H9 (cell line): ENCODE measurements at regions not wholly inside any gene's neighbourhood (a gene's known extent, or its start where the extent isn't known, plus 50 kb on each side); places are given as distances from the start of the nearest gene placed in this dataset.

ENCODE experiments used
- DNase-seq: peaks from one replicate; pipeline ENCODE4 v3.0.0-alpha.2; 2017
- H2AFZ ChIP-seq: one replicate; pipeline ENCODE4 v1.6.1; 2013; ENCODE audit warnings: mild to moderate bottlenecking, low read length, control low read depth, moderate library complexity
- H2AK5ac ChIP-seq: 2 replicates; pipeline ENCODE4 v1.6.1; 2013; ENCODE audit warnings: low read length, control low read depth, mixed read lengths; ENCODE audit not compliant: insufficient read length
- H2BK120ac ChIP-seq: one replicate; pipeline ENCODE4 v1.6.1; 2013; ENCODE audit warnings: low read depth, mild to moderate bottlenecking, low read length, control low read depth, inconsistent platforms; ENCODE audit not compliant: poor library complexity, severe bottlenecking
- H2BK12ac ChIP-seq: 2 replicates; pipeline ENCODE4 v1.6.1; 2013; ENCODE audit warnings: low read length, control low read depth, mixed read lengths, low read depth; ENCODE audit not compliant: insufficient read length
- H2BK15ac ChIP-seq: 2 replicates; pipeline ENCODE4 v1.6.1; 2013; ENCODE audit warnings: low read depth, low read length, control low read depth
- H2BK20ac ChIP-seq: one replicate; pipeline ENCODE4 v1.6.1; 2013; ENCODE audit warnings: low read depth, mild to moderate bottlenecking, low read length, control low read depth, inconsistent platforms; ENCODE audit not compliant: poor library complexity, severe bottlenecking
- H2BK5ac ChIP-seq: 2 replicates; pipeline ENCODE4 v1.6.1; 2013; ENCODE audit warnings: low read length, control low read depth, mixed read lengths; ENCODE audit not compliant: insufficient read length
- H3K14ac ChIP-seq: 2 replicates; pipeline ENCODE4 v1.6.1; 2013; ENCODE audit warnings: low read length, control low read depth; ENCODE audit not compliant: insufficient read depth
- H3K18ac ChIP-seq: 2 replicates; pipeline ENCODE4 v1.6.1; 2013; ENCODE audit warnings: low read depth, mild to moderate bottlenecking, mixed read lengths, low read length, control low read depth; ENCODE audit not compliant: insufficient read length
- H3K23ac ChIP-seq: 2 replicates; pipeline ENCODE4 v1.6.1; 2013; ENCODE audit warnings: low read length, control low read depth, mixed read lengths, low read depth; ENCODE audit not compliant: insufficient read length
- H3K23me2 ChIP-seq: 2 replicates; pipeline ENCODE4 v1.6.1; 2013; ENCODE audit warnings: low read depth, mild to moderate bottlenecking, mixed read lengths, low read length, control low read depth; ENCODE audit not compliant: insufficient read length, poor library complexity, severe bottlenecking
- H3K27ac ChIP-seq: 2 replicates; pipeline ENCODE4 v1.5.1; 2013; ENCODE audit warnings: low read length, control low read depth, mixed read lengths, low read depth; ENCODE audit not compliant: insufficient read length
- H3K27me3 ChIP-seq: 2 replicates; pipeline ENCODE4 v1.6.1; 2013; ENCODE audit warnings: low read length, control low read depth, inconsistent platforms; ENCODE audit not compliant: insufficient read depth
- H3K4ac ChIP-seq: 2 replicates; pipeline ENCODE4 v1.6.1; 2013; ENCODE audit warnings: low read depth, mild to moderate bottlenecking, control low read depth, inconsistent platforms, low read length, moderate library complexity
- H3K4me1 ChIP-seq: 2 replicates; pipeline ENCODE4 v1.6.1; 2013; ENCODE audit warnings: low read length, control low read depth, inconsistent platforms; ENCODE audit not compliant: insufficient read depth
- H3K4me2 ChIP-seq: 2 replicates; pipeline ENCODE4 v1.6.1; 2013; ENCODE audit warnings: low read length, control low read depth, mixed read lengths; ENCODE audit not compliant: insufficient read length, insufficient read depth
- H3K56ac ChIP-seq: 2 replicates; pipeline ENCODE4 v1.6.1; 2013; ENCODE audit warnings: low read depth, mild to moderate bottlenecking, mixed read lengths, low read length, control low read depth; ENCODE audit not compliant: insufficient read length
- H3K79me1 ChIP-seq: 2 replicates; pipeline ENCODE4 v1.6.1; 2013; ENCODE audit warnings: low read depth, mild to moderate bottlenecking, moderate library complexity, low read length, control low read depth, inconsistent platforms; ENCODE audit not compliant: insufficient read depth, poor library complexity, severe bottlenecking
- H3K79me2 ChIP-seq: 2 replicates; pipeline ENCODE4 v1.6.1; 2013; ENCODE audit warnings: low read length, control low read depth, inconsistent platforms; ENCODE audit not compliant: insufficient read depth
- H3K9ac ChIP-seq: 2 replicates; pipeline ENCODE4 v1.6.1; 2013; ENCODE audit warnings: low read length, control low read depth, mixed read lengths; ENCODE audit not compliant: insufficient read length; ENCODE audit errors: extremely low read depth
- H3K9me3 ChIP-seq: one replicate; pipeline ENCODE4 v1.6.1; 2013; ENCODE audit warnings: low read depth, low read length, inconsistent platforms; ENCODE audit not compliant: control insufficient read depth
- H3T11ph ChIP-seq: one replicate; pipeline ENCODE4 v1.6.1; 2013; ENCODE audit warnings: mild to moderate bottlenecking, low read length, control low read depth, inconsistent platforms
- H4K20me1 ChIP-seq: one replicate; pipeline ENCODE4 v1.6.1; 2013; ENCODE audit not compliant: control insufficient read depth, insufficient read length, insufficient read depth
- H4K5ac ChIP-seq: 2 replicates; pipeline ENCODE4 v1.6.1; 2013; ENCODE audit warnings: low read depth, mild to moderate bottlenecking, mixed read lengths, low read length, control low read depth; ENCODE audit not compliant: insufficient read length
- H4K8ac ChIP-seq: replicated peaks from 2 replicates; pipeline ENCODE4 v1.6.1; 2013; ENCODE audit warnings: low read length, control low read depth, mixed read lengths, low read depth; ENCODE audit not compliant: insufficient read length
- H4K91ac ChIP-seq: 2 replicates; pipeline ENCODE4 v1.6.1; 2013; ENCODE audit warnings: low read depth, mild to moderate bottlenecking, moderate library complexity, mixed read lengths, low read length, control low read depth; ENCODE audit not compliant: insufficient read length
- H3K27ac Mint-ChIP-seq, 3 experiments: 2 replicates in 2 of 3; 3 replicates in 1 of 3; pipeline ENCODE4 v1.8.0; 2020 to 2021; ENCODE audit warnings: mixed read lengths in 3 of 3, mild to moderate bottlenecking in 1 of 3, moderate library complexity in 1 of 3
- H3K27me3 Mint-ChIP-seq: 2 replicates; pipeline ENCODE4 v1.8.0; 2021; ENCODE audit warnings: low read depth, mild to moderate bottlenecking, moderate library complexity, mixed read lengths
- H3K36me3 Mint-ChIP-seq, 3 experiments: 2 replicates in 2 of 3; 3 replicates in 1 of 3; pipeline ENCODE4 v1.8.0; 2020 to 2021; ENCODE audit warnings: low read depth in 3 of 3, mixed read lengths in 3 of 3; ENCODE audit not compliant: insufficient read depth in 1 of 3
- H3K4me1 Mint-ChIP-seq, 2 experiments: 2 replicates each; pipeline ENCODE4 v1.8.0; 2020; ENCODE audit warnings: mixed read lengths in 2 of 2
- H3K4me3 Mint-ChIP-seq, 2 experiments: 2 replicates in 1 of 2; 3 replicates in 1 of 2; pipeline ENCODE4 v1.8.0; 2020 to 2021; ENCODE audit warnings: mild to moderate bottlenecking in 2 of 2, mixed read lengths in 2 of 2, moderate library complexity in 1 of 2
- H3K9me3 Mint-ChIP-seq, 2 experiments: 2 replicates in 1 of 2; 3 replicates in 1 of 2; pipeline ENCODE4 v1.8.0; 2020; ENCODE audit warnings: mild to moderate bottlenecking in 2 of 2, mixed read lengths in 2 of 2, moderate library complexity in 1 of 2
- WGBS: extraction: QIAGEN DNeasy Blood & Tissue Kit; methylation state at CpG from one replicate; pipeline ENCODE4 v1.1.7; 2013; ENCODE audit warnings: missing lambda C conversion rate, low lambda C conversion rate, mixed read lengths; ENCODE audit not compliant: insufficient read length; ENCODE audit errors: extremely low coverage; 5-methylcytosine and 5-hydroxymethylcytosine counted together
- TF ChIP-seq, protein P1 (sequence below): fragments of 200-600 bp; sonication (generic); conservative IDR thresholded peaks from 3 replicates; pipeline ENCODE4 v1.8.0; 2021; ENCODE audit warnings: antibody characterized with exemption, mild to moderate bottlenecking

DNA sequence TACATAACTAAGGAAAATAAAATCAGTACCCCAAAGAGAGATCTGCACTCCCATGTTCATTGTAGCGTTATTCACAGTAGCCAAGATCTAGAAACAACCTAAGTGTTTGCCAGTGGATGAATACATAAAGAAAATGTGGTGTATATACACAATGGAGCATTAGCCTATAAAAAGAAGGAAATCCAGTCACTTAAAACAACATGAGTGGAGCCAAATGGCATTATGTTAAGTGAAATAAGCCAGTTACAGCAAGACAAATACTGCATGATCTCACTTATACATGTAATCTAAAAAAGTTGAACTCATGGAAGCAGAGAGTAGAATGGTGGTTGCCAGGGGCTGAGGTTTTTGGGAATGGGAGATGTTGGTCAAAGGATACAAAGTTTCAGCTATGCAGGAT is 508.3 kb upstream of the B3GALT2 start:
- Histone ChIP-seq H3K56ac (no peak overlapping the region), H2AFZ (no peak overlapping the region), H2BK15ac (no peak overlapping the region), H3K27me3 (no peaks in the 10 kb centered on the region), H3K79me2 (no peaks in the 10 kb centered on the region), H4K8ac (no peak overlapping the region), H2AK5ac (no peak overlapping the region), H3K4me2 (no peak overlapping the region), H2BK120ac (no peak overlapping the region), H3K9me3 (no peaks in the 10 kb centered on the region), H3T11ph (no peak overlapping the region), H3K9ac (no peak overlapping the region), H2BK20ac (no peak overlapping the region), H4K91ac (no peak overlapping the region), H3K79me1 (no peaks in the 10 kb centered on the region), H3K27ac (no peak overlapping the region), H4K5ac (no peak overlapping the region), H3K4me1 (no peaks in the 10 kb centered on the region), H2BK12ac (no peak overlapping the region), H2BK5ac (no peak overlapping the region), H3K23me2 (no peaks in the 10 kb centered on the region), H3K4ac (no peak overlapping the region), H3K18ac (no peak overlapping the region), H4K20me1 (no peaks in the 10 kb centered on the region), H3K23ac (no peak overlapping the region), H3K14ac (no peak overlapping the region)
- Mint-ChIP-seq H3K27ac (no peak overlapping the region), H3K4me1 (no peaks in the 10 kb centered on the region), H3K4me3 (no peak overlapping the region), H3K9me3 (no peaks in the 10 kb centered on the region), H3K27me3 (no peaks in the 10 kb centered on the region), H3K36me3 (no peaks in the 10 kb centered on the region)
- WGBS: no CpG with 5 or more reads among the region's 1 CpG
- no peak for DNase-seq
- TF ChIP-seq, protein P1, sequence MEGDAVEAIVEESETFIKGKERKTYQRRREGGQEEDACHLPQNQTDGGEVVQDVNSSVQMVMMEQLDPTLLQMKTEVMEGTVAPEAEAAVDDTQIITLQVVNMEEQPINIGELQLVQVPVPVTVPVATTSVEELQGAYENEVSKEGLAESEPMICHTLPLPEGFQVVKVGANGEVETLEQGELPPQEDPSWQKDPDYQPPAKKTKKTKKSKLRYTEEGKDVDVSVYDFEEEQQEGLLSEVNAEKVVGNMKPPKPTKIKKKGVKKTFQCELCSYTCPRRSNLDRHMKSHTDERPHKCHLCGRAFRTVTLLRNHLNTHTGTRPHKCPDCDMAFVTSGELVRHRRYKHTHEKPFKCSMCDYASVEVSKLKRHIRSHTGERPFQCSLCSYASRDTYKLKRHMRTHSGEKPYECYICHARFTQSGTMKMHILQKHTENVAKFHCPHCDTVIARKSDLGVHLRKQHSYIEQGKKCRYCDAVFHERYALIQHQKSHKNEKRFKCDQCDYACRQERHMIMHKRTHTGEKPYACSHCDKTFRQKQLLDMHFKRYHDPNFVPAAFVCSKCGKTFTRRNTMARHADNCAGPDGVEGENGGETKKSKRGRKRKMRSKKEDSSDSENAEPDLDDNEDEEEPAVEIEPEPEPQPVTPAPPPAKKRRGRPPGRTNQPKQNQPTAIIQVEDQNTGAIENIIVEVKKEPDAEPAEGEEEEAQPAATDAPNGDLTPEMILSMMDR: no peak
